ENCODE measurements at regions not wholly inside any gene's neighbourhood (a gene's known extent, or its start where the extent isn't known, plus 50 kb on each side); places are given as distances from the start of the nearest gene placed in this dataset.
"Not testable (repeated sequence)": the region's sequence is repeated elsewhere in the genome, so short reads cannot be mapped to it uniquely, and the experiment has no call there.

- no peak for DNase-seq (ENCODE audit: low read depth)
- no peak overlapping the region for H3K4me3 ChIP-seq (ENCODE audit: low read depth, low read length)
- no peak for TF ChIP-seq CTCF (IDR thresholded peaks at IDR 0.05; ENCODE audit: low read depth, low read length, missing control alignments)
Measured at GRCh38 chr2:72024451-72025175, 123.0 kb downstream of the CYP26B1 start.

- DNase-seq (ENCODE audit: low read depth), result no peak
- H3K4me3 ChIP-seq (ENCODE audit: low read depth, low read length), result no peak overlapping the region
- TF ChIP-seq CTCF (IDR thresholded peaks at IDR 0.05; ENCODE audit: low read depth, low read length, missing control alignments), result no peak
Measured at GRCh38 chr2:72023678-72024390, 123.8 kb downstream of the CYP26B1 start.

- not testable (repeated sequence) for DNase-seq (ENCODE audit: low read depth); H3K4me3 ChIP-seq (ENCODE audit: low read depth, low read length)
Measured at GRCh38 chr2:72021371-72021770, 126.3 kb downstream of the CYP26B1 start.

DNA sequence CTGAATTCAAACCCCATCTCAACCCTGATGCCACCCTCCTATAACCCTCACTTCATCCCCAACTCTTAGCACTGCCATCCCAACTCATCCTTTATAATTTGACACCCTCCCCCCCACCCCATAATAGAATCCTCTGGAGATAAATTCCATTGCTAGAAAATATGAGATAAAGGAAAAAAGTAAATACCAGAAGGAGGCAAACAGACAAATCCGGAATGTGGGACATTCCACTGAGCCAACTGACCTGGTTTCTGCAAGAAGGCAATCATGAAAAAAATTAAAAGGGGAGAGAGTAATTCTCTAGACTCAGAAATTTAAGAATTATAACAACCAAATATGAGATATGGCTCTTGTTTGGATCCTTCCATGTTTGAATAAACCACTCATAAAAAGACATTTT is 132.4 kb downstream of the CYP26B1 start:
- no peak overlapping the region for H3K4me3 ChIP-seq (ENCODE audit: low read depth, low read length)
- DNase-seq (ENCODE audit: low read depth), result no peak
- TF ChIP-seq CTCF (IDR thresholded peaks at IDR 0.05; ENCODE audit: low read depth, low read length, missing control alignments), result no peak

- no peak overlapping the region for H3K4me3 ChIP-seq (ENCODE audit: low read depth, low read length)
- DNase-seq (ENCODE audit: low read depth), result no peak
- no peak for TF ChIP-seq CTCF (IDR thresholded peaks at IDR 0.05; ENCODE audit: low read depth, low read length, missing control alignments)
Measured at GRCh38 chr2:72014831-72015230, 132.8 kb downstream of the CYP26B1 start.

DNA sequence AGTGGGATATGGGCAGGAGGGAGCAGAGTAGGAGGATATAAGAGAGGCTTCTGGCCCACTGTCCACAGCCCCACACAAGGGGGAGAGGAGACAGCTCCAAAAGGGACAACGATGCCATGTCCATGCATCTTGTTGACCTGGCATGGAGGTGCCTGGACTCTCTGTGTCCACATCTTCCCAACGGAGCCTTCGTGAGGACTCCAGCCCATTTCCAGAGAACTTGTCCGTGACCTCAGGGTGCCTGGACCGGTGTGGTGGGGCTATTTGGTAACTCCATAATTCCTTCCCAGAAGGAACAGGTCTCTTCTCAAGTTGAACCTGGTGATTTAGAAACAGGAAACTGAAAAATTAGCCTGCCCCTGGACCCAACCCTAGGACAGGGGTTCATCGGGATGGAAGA is 133.9 kb downstream of the CYP26B1 start:
- H3K4me3 ChIP-seq (ENCODE audit: low read depth, low read length), result no peak overlapping the region
- no peak for DNase-seq (ENCODE audit: low read depth)
- no peak for TF ChIP-seq CTCF (IDR thresholded peaks at IDR 0.05; ENCODE audit: low read depth, low read length, missing control alignments)

DNA sequence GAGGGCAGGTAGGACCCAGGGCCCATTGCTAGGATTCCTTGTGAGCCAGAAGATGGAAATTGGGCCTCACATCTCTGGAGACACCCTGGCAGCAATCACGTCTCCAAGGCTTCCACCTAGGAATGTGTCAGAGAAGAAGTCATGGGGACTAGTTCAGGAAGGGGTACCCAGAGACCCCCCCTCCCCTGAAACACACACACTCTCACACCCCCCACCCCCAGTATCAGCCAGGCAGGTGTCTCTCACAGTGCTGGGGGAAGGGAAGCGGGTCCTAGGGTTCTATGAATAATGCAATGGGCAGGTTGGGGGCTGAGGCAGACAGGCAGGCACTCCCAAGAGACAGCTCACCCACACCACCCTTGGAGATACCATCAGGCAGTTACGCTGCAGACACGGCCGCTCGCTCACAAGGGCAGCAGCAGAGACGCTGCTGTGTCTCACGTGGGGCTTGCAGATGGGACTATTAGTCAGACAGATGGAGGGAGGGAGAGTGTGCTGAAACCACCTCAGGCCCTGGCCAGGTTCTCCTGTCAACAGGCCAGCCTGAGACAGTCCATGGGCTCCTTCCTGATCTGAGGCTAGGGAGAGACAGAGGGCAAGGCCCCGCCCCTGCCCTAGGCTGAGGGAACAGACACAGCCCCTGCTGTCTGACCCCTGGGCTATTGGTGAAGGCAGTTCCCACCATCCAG is 134.6 kb downstream of the CYP26B1 start:
- H3K4me3 ChIP-seq (ENCODE audit: low read depth, low read length), result no peak overlapping the region
- no peak for TF ChIP-seq CTCF (IDR thresholded peaks at IDR 0.05; ENCODE audit: low read depth, low read length, missing control alignments)
- DNase-seq (ENCODE audit: low read depth), result no peak
